ENCODE measurements at regions not wholly inside any gene's neighbourhood (a gene's known extent, or its start where the extent isn't known, plus 50 kb on each side); places are given as distances from the start of the nearest gene placed in this dataset.

GRCh38 chr20:62527781-62528180 lies 52.0 kb upstream of the GATA5 start:
- DNase-seq (ENCODE audit: low spot score), result no peak

- DNase-seq (ENCODE audit: low spot score), result no peak
These were observed 53.4 kb upstream of the GATA5 start for GRCh38 chr20:62528983-62529891.

- DNase-seq (ENCODE audit: low spot score), result no peak
These were observed 54.3 kb upstream of the GATA5 start for GRCh38 chr20:62529896-62530642.

GRCh38 chr20:62530643-62531032 lies 54.8 kb upstream of the GATA5 start:
- no peak for DNase-seq (ENCODE audit: low spot score)

- DNase-seq (ENCODE audit: low spot score), result no peak
These were observed 55.4 kb upstream of the GATA5 start for GRCh38 chr20:62531046-62531838.

GRCh38 chr20:62532921-62533320 lies 57.1 kb upstream of the GATA5 start:
- DNase-seq (ENCODE audit: low spot score), result no peak

- no peak for DNase-seq (ENCODE audit: low spot score)
These were observed 58.0 kb upstream of the GATA5 start for GRCh38 chr20:62533591-62534495.

- no peak for DNase-seq (ENCODE audit: low spot score)
These were observed 58.9 kb upstream of the GATA5 start for GRCh38 chr20:62534526-62535221.

- DNase-seq (ENCODE audit: low spot score), result no peak
These were observed 59.6 kb upstream of the GATA5 start for GRCh38 chr20:62535282-62535811.

- no peak for DNase-seq (ENCODE audit: low spot score)
These were observed 60.2 kb upstream of the GATA5 start for GRCh38 chr20:62535964-62536363.

GRCh38 chr20:62536871-62537401 lies 61.1 kb upstream of the GATA5 start:
- DNase-seq (ENCODE audit: low spot score), result no peak

- no peak for DNase-seq (ENCODE audit: low spot score)
These were observed 62.0 kb upstream of the GATA5 start for GRCh38 chr20:62537649-62538292.

GRCh38 chr20:62539198-62540045 lies 63.6 kb upstream of the GATA5 start:
- no peak for DNase-seq (ENCODE audit: low spot score)

- no peak for DNase-seq (ENCODE audit: low spot score)
These were observed 64.7 kb upstream of the GATA5 start for GRCh38 chr20:62540504-62540903.

GRCh38 chr20:62542862-62543261 lies 67.1 kb upstream of the GATA5 start:
- no peak for DNase-seq (ENCODE audit: low spot score)

- no peak for DNase-seq (ENCODE audit: low spot score)
These were observed 67.9 kb upstream of the GATA5 start for GRCh38 chr20:62543470-62544302.

GRCh38 chr20:62544505-62545055 lies 68.8 kb upstream of the GATA5 start:
- DNase-seq (ENCODE audit: low spot score), result no peak

- no peak for DNase-seq (ENCODE audit: low spot score)
These were observed 69.5 kb upstream of the GATA5 start for GRCh38 chr20:62545271-62545670.

Data from germinal center (tissue), 1 donor.